H1 (cell line): ENCODE measurements at regions not wholly inside any gene's neighbourhood (a gene's known extent, or its start where the extent isn't known, plus 50 kb on each side); places are given as distances from the start of the nearest gene placed in this dataset.

Source experiments
- CBX8 ChIP-seq: fragments of 300-800, 300-1000 bp; sonication (generic); IDR thresholded peaks from 2 replicates; pipeline ENCODE4 v1.7.1; 2016; ENCODE audit warnings: low read depth, low read length, borderline replicate concordance
- FOSL1 ChIP-seq: IDR thresholded peaks from 2 replicates; pipeline ENCODE4 v1.6.1; 2011; ENCODE audit warnings: mild to moderate bottlenecking, low read depth, low read length, moderate library complexity; ENCODE audit not compliant: insufficient read depth
- GTF2F1 ChIP-seq: IDR thresholded peaks from 2 replicates; pipeline ENCODE4 v1.6.1; 2012; ENCODE audit warnings: low read depth, low read length, improper control_type of control experiment, borderline replicate concordance
- JUN ChIP-seq: IDR thresholded peaks from 2 replicates; pipeline ENCODE4 v1.6.1; 2011; ENCODE audit warnings: low read depth, mild to moderate bottlenecking, improper control_type of control experiment, low read length
- RBBP5 ChIP-seq: IDR thresholded peaks from 2 replicates; pipeline ENCODE4 v1.7.1; 2012; ENCODE audit warnings: low read depth, mild to moderate bottlenecking, inconsistent platforms, low read length, moderate library complexity, borderline replicate concordance
- SP2 ChIP-seq: IDR thresholded peaks from 2 replicates; pipeline ENCODE4 v1.6.1; 2012; ENCODE audit warnings: mild to moderate bottlenecking, low read length, inconsistent platforms
- TCF12 ChIP-seq: IDR thresholded peaks from 2 replicates; pipeline ENCODE4 v1.6.1; 2011; ENCODE audit warnings: low read depth, mild to moderate bottlenecking, low read length
- YY1 ChIP-seq: IDR thresholded peaks from 2 replicates; pipeline ENCODE4 v1.6.1; 2011; ENCODE audit warnings: low read depth, mild to moderate bottlenecking, low read length
- ZNF274 ChIP-seq: IDR thresholded peaks from 2 replicates; pipeline ENCODE4 v1.7.0; 2012; ENCODE audit warnings: low read length, borderline replicate concordance; ENCODE audit errors: extremely low read depth
- TF ChIP-seq, protein P1 (sequence below): fragments of 300-600 bp; sonication (generic); IDR thresholded peaks from 2 replicates; pipeline ENCODE4 v1.7.1; 2012; ENCODE audit warnings: low read length, moderate library complexity, mild to moderate bottlenecking, inconsistent platforms; ENCODE audit not compliant: insufficient replicate concordance
- TF ChIP-seq, protein P2 (sequence below): IDR thresholded peaks from 2 replicates; pipeline ENCODE4 v1.6.1; 2012; ENCODE audit warnings: inconsistent platforms

DNA sequence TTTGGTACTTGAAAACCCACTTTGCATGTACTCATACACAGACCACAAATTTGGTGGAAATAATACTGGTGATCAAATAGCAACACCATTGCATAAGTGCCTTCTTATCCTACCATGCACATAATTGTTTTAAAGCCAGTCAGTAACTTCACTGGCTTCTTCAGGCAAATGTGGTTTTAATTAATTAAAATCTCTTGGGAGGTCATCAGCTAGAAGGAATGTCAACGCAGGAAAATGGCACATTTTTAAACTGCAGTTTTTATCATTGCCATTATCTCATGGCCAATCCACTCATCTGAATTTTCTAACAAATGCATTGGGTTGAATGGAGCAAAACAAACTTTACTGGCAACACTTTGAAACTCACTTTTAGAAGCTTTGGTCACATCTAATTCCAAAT lies 105.7 kb upstream of the ZPLD1 start (continued):
- TF ChIP-seq, protein P1, sequence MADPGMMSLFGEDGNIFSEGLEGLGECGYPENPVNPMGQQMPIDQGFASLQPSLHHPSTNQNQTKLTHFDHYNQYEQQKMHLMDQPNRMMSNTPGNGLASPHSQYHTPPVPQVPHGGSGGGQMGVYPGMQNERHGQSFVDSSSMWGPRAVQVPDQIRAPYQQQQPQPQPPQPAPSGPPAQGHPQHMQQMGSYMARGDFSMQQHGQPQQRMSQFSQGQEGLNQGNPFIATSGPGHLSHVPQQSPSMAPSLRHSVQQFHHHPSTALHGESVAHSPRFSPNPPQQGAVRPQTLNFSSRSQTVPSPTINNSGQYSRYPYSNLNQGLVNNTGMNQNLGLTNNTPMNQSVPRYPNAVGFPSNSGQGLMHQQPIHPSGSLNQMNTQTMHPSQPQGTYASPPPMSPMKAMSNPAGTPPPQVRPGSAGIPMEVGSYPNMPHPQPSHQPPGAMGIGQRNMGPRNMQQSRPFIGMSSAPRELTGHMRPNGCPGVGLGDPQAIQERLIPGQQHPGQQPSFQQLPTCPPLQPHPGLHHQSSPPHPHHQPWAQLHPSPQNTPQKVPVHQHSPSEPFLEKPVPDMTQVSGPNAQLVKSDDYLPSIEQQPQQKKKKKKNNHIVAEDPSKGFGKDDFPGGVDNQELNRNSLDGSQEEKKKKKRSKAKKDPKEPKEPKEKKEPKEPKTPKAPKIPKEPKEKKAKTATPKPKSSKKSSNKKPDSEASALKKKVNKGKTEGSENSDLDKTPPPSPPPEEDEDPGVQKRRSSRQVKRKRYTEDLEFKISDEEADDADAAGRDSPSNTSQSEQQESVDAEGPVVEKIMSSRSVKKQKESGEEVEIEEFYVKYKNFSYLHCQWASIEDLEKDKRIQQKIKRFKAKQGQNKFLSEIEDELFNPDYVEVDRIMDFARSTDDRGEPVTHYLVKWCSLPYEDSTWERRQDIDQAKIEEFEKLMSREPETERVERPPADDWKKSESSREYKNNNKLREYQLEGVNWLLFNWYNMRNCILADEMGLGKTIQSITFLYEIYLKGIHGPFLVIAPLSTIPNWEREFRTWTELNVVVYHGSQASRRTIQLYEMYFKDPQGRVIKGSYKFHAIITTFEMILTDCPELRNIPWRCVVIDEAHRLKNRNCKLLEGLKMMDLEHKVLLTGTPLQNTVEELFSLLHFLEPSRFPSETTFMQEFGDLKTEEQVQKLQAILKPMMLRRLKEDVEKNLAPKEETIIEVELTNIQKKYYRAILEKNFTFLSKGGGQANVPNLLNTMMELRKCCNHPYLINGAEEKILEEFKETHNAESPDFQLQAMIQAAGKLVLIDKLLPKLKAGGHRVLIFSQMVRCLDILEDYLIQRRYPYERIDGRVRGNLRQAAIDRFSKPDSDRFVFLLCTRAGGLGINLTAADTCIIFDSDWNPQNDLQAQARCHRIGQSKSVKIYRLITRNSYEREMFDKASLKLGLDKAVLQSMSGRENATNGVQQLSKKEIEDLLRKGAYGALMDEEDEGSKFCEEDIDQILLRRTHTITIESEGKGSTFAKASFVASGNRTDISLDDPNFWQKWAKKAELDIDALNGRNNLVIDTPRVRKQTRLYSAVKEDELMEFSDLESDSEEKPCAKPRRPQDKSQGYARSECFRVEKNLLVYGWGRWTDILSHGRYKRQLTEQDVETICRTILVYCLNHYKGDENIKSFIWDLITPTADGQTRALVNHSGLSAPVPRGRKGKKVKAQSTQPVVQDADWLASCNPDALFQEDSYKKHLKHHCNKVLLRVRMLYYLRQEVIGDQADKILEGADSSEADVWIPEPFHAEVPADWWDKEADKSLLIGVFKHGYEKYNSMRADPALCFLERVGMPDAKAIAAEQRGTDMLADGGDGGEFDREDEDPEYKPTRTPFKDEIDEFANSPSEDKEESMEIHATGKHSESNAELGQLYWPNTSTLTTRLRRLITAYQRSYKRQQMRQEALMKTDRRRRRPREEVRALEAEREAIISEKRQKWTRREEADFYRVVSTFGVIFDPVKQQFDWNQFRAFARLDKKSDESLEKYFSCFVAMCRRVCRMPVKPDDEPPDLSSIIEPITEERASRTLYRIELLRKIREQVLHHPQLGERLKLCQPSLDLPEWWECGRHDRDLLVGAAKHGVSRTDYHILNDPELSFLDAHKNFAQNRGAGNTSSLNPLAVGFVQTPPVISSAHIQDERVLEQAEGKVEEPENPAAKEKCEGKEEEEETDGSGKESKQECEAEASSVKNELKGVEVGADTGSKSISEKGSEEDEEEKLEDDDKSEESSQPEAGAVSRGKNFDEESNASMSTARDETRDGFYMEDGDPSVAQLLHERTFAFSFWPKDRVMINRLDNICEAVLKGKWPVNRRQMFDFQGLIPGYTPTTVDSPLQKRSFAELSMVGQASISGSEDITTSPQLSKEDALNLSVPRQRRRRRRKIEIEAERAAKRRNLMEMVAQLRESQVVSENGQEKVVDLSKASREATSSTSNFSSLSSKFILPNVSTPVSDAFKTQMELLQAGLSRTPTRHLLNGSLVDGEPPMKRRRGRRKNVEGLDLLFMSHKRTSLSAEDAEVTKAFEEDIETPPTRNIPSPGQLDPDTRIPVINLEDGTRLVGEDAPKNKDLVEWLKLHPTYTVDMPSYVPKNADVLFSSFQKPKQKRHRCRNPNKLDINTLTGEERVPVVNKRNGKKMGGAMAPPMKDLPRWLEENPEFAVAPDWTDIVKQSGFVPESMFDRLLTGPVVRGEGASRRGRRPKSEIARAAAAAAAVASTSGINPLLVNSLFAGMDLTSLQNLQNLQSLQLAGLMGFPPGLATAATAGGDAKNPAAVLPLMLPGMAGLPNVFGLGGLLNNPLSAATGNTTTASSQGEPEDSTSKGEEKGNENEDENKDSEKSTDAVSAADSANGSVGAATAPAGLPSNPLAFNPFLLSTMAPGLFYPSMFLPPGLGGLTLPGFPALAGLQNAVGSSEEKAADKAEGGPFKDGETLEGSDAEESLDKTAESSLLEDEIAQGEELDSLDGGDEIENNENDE = no peak
- TF ChIP-seq CBX8 = no peak
- no peak for TF ChIP-seq SP2
- no peak for TF ChIP-seq JUN
- no peak for TF ChIP-seq ZNF274
- TF ChIP-seq, protein P2, sequence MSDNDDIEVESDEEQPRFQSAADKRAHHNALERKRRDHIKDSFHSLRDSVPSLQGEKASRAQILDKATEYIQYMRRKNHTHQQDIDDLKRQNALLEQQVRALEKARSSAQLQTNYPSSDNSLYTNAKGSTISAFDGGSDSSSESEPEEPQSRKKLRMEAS = no peak
- TF ChIP-seq FOSL1 = no peak
- no peak for TF ChIP-seq RBBP5
- no peak for TF ChIP-seq TCF12
- no peak for TF ChIP-seq GTF2F1
- TF ChIP-seq YY1 = no peak
